ENCODE measurements at regions not wholly inside any gene's neighbourhood (a gene's known extent, or its start where the extent isn't known, plus 50 kb on each side); places are given as distances from the start of the nearest gene placed in this dataset.

DNA sequence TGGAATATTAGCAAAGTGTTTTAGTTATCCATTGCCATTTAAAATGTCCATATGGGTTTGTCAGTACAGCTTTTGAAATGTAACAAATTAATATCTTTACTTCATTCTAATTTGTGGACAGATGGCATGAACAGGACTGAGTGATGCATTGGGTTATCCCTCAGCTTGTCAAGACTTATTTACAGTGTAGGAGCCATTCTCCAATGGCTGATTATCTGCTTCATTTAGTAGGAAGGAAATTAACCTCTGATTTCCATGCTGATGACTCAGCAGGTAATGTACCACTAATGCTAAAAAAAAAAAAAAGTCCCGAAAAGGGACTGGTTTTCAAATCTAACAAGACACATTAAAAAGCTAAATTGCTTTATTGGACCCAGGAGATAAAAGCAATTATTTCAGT is 1149.0 kb upstream of the USP15 start:
- Histone ChIP-seq H3K4me1 (ENCODE audit: insufficient read depth, low read length) (no peaks in the 10 kb centered on the region), H3K27me3 (ENCODE audit: insufficient read depth, low read length, poor library complexity, severe bottlenecking) (no peaks in the 10 kb centered on the region), H3K9me3 (ENCODE audit: low read length) (no peaks in the 10 kb centered on the region), H3K27ac (ENCODE audit: low read depth, low read length) (no peak overlapping the region), H3K36me3 (ENCODE audit: insufficient read depth, low read length) (no peaks in the 10 kb centered on the region), H3K4me3 (ENCODE audit: low read length) (no peak overlapping the region)
- Mint-ChIP-seq H3K27ac (no peak overlapping the region), H3K36me3 (no peaks in the 10 kb centered on the region), H3K9me3 (peaks cover 6 to 27% (median 15%) of the 10 kb centered on the region in 5 donors), H3K4me3 (no peak overlapping the region), H3K27me3 (no peaks in the 10 kb centered on the region), H3K4me1 (no peaks in the 10 kb centered on the region)
- ChIA-PET CTCF (no interaction called here), POLR2A (no interaction called here)
- no peak for DNase-seq

DNA sequence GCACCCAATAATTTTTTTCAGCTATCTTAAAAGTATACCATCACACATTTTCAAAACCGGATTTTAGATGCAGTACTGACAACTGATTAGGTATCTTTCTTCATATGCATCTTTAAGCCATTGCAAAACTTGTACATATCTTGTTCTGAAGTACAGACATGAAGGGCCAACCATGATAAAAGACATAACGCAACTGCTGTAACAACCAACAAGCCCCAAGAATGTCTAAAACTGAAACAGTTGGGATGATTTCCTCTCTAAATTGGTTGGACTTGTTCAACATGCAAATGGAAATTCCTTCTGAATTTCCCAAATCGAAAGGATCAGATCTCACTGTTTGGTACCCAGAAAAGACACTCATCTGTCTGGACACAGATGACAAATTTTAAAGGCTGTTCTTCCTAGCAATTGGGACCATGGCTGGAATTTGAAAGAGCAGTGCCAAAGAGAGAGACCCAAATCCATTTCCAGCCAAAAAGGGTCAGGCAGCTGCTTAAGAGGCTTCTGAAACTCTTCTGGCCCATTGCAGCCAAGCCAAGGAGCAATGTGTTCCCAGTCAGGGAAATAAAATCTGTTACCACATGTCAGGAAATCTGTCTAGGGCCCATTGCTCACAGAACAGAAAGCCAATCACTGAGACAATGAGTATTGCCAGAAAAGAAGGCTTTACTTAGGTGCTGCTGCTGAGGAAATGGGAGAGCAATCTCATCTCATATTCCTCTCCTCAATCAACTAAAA is 1122.4 kb upstream of the USP15 start:
- H3K27me3 ChIP-seq (ENCODE audit: insufficient read depth, low read length, poor library complexity, severe bottlenecking): no peaks in the 10 kb centered on the region
- CTCF ChIA-PET: no interaction called here

DNA sequence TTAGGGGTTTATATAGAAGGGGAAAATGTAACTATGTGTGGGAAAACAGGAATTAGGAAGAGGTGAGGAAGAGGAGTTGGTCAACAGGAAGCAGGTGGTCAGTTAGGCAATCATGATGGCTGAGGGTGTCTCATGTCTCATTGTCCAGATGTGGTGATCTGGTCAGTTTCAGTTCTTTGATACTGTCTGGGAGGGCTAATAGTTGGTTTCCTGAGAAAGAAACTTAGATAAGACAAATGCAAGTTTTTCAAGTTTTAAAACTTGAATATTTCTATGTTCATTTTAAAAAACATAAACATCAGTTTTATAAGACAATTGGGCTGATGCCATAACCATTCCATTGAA is 1121.8 kb upstream of the USP15 start:
- peaks cover 0 to 10% (median 6%) of the 10 kb centered on the region in 5 donors for H3K9me3 Mint-ChIP-seq
- Histone ChIP-seq H3K36me3 (ENCODE audit: insufficient read depth, low read length) (no peaks in the 10 kb centered on the region), H3K4me1 (ENCODE audit: insufficient read depth, low read length) (no peaks in the 10 kb centered on the region), H3K4me3 (ENCODE audit: low read length) (no peak overlapping the region), H3K27ac (ENCODE audit: low read depth, low read length) (no peak overlapping the region), H3K9me3 (ENCODE audit: low read length) (no peaks in the 10 kb centered on the region), H3K27me3 (ENCODE audit: insufficient read depth, low read length, poor library complexity, severe bottlenecking) (no peaks in the 10 kb centered on the region)
- CTCF ChIA-PET: no interaction called here
- POLR2A ChIA-PET: no interaction called here
- no peak overlapping the region for H3K27ac Mint-ChIP-seq
- no peaks in the 10 kb centered on the region for H3K36me3 Mint-ChIP-seq
- H3K4me1 Mint-ChIP-seq: no peaks in the 10 kb centered on the region
- H3K4me3 Mint-ChIP-seq: no peak overlapping the region
- no peak for DNase-seq
- no peaks in the 10 kb centered on the region for H3K27me3 Mint-ChIP-seq

More for the DNA sequence above, 1122.4 kb upstream of the USP15 start:
- no peaks in the 10 kb centered on the region for H3K27me3 Mint-ChIP-seq
- Histone ChIP-seq H3K27ac (ENCODE audit: low read depth, low read length) (no peak overlapping the region), H3K4me3 (ENCODE audit: low read length) (no peak overlapping the region), H3K36me3 (ENCODE audit: insufficient read depth, low read length) (no peaks in the 10 kb centered on the region), H3K9me3 (ENCODE audit: low read length) (no peaks in the 10 kb centered on the region), H3K4me1 (ENCODE audit: insufficient read depth, low read length) (no peaks in the 10 kb centered on the region)
- POLR2A ChIA-PET: no interaction called here
- no peak overlapping the region for H3K4me3 Mint-ChIP-seq
- H3K36me3 Mint-ChIP-seq: no peaks in the 10 kb centered on the region
- no peaks in the 10 kb centered on the region for H3K4me1 Mint-ChIP-seq
- H3K27ac Mint-ChIP-seq: no peak overlapping the region
- peaks cover 0 to 9% (median 6%) of the 10 kb centered on the region in 5 donors for H3K9me3 Mint-ChIP-seq
- DNase-seq: no peak

DNA sequence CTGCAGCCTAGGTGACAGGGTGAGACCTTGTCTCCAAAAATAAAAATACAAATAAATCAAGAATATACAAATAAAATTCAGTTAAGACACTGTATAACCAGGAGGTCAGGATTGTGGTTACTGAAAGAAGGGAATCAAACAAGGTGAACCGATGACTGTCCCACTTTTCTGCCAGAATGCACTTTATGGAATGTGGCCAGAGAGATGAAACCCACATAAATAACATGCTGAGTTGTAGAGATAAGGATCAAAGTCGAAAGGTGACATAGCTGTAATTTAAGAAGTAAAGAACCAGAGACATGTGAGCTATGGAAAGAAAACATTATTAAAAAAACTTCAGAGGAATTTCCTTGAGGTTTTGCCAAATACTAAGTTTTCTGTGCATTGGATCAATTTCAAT is 1098.2 kb upstream of the USP15 start:
- Histone ChIP-seq H3K27me3 (ENCODE audit: insufficient read depth, low read length, poor library complexity, severe bottlenecking) (no peaks in the 10 kb centered on the region), H3K4me1 (ENCODE audit: insufficient read depth, low read length) (no peaks in the 10 kb centered on the region), H3K27ac (ENCODE audit: low read depth, low read length) (no peak overlapping the region), H3K4me3 (ENCODE audit: low read length) (no peak overlapping the region), H3K36me3 (ENCODE audit: insufficient read depth, low read length) (no peaks in the 10 kb centered on the region), H3K9me3 (ENCODE audit: low read length) (no peaks in the 10 kb centered on the region)
- Mint-ChIP-seq H3K27ac (no peak overlapping the region), H3K4me3 (no peak overlapping the region), H3K4me1 (no peaks in the 10 kb centered on the region), H3K36me3 (no peaks in the 10 kb centered on the region), H3K27me3 (peaks cover 0 to 2% of the 10 kb centered on the region in 2 donors), H3K9me3 (peaks cover 9 to 32% (median 9%) of the 10 kb centered on the region in 5 donors)
- ChIA-PET CTCF (no interaction called here), POLR2A (no interaction called here)
- DNase-seq: no peak

DNA sequence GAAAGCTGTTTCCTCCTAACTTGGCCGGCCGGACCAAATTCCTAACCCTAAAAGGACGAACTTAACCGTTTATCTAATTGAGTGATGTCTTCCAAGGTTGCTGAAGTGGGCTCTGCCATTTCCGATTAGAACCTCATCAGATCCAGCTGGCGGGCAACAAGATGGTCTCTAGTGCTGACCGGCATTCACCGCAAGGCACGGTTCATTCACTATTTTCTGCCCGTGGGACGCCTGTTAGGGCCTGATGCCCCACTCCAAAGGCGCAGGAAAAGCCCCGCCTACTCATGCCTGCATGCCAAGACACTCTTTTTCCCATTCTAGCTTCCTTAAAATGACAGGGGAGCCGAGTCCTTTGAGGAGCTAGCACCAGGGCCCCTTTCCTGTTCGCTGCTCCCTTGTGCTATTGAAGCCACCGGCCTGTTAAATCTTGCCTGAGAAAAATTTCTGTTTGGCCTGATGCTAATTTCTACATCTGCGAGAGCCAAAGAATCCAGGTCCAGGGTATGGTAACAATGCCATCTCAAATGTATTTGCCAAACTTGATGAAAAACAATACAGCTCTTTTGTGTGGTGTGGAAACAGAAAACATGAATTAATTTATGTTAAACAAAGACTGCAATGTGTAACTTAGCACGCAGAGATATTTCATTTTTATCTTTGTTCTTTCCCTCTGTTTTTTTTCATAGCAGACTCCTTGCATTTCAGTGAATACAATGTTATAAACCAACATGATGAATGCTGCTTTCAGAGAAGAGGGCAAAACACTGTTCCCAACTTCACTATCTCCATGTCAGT is 1071.2 kb upstream of the USP15 start:
- Mint-ChIP-seq H3K36me3 (no peaks in the 10 kb centered on the region), H3K27me3 (no peaks in the 10 kb centered on the region), H3K27ac (no peak overlapping the region), H3K9me3 (peaks cover 0 to 19% (median 7%) of the 10 kb centered on the region in 5 donors), H3K4me3 (no peak overlapping the region), H3K4me1 (no peaks in the 10 kb centered on the region)
- H3K4me1 ChIP-seq (ENCODE audit: insufficient read depth, low read length): no peaks in the 10 kb centered on the region
- POLR2A ChIA-PET: no interaction called here
- no peaks in the 10 kb centered on the region for H3K36me3 ChIP-seq (ENCODE audit: insufficient read depth, low read length)
- no peaks in the 10 kb centered on the region for H3K27me3 ChIP-seq (ENCODE audit: insufficient read depth, low read length, poor library complexity, severe bottlenecking)
- no peaks in the 10 kb centered on the region for H3K9me3 ChIP-seq (ENCODE audit: low read length)
- no peak overlapping the region for H3K4me3 ChIP-seq (ENCODE audit: low read length)
- H3K27ac ChIP-seq (ENCODE audit: low read depth, low read length): no peak overlapping the region
- CTCF ChIA-PET: no interaction called here
- no peak for DNase-seq

DNA sequence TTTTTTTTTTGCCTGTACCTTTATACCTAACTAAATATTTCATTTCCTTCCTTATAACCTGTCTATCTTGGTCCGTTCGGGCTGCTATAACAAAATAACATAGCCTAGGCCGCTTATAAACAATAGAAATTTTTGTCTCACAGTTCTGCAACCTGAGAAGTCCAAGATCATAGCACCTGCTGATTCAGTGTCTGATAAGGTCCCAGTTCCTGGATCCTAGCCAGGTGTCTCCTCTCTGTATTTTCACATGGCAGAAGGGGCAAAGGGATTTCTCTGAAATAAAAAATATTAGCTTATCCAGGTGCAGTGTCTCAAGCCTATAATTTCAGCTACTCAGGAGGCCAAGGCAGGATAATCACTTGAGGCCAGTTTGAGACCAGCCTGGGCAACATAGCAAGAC is 1046.6 kb upstream of the USP15 start:
- H3K9me3 ChIP-seq (ENCODE audit: low read length): no peaks in the 10 kb centered on the region
- H3K27me3 ChIP-seq (ENCODE audit: insufficient read depth, low read length, poor library complexity, severe bottlenecking): no peaks in the 10 kb centered on the region
- Mint-ChIP-seq H3K27ac (no peak overlapping the region), H3K36me3 (no peaks in the 10 kb centered on the region), H3K9me3 (peaks cover 0 to 30% (median 5%) of the 10 kb centered on the region in 5 donors), H3K4me1 (no peaks in the 10 kb centered on the region), H3K27me3 (no peaks in the 10 kb centered on the region), H3K4me3 (no peak overlapping the region)
- H3K36me3 ChIP-seq (ENCODE audit: insufficient read depth, low read length): no peaks in the 10 kb centered on the region
- H3K4me3 ChIP-seq (ENCODE audit: low read length): no peak overlapping the region
- H3K4me1 ChIP-seq (ENCODE audit: insufficient read depth, low read length): no peaks in the 10 kb centered on the region
- DNase-seq: no peak
- CTCF ChIA-PET: no interaction called here
- POLR2A ChIA-PET: no interaction called here
- H3K27ac ChIP-seq (ENCODE audit: low read depth, low read length): no peak overlapping the region

DNA sequence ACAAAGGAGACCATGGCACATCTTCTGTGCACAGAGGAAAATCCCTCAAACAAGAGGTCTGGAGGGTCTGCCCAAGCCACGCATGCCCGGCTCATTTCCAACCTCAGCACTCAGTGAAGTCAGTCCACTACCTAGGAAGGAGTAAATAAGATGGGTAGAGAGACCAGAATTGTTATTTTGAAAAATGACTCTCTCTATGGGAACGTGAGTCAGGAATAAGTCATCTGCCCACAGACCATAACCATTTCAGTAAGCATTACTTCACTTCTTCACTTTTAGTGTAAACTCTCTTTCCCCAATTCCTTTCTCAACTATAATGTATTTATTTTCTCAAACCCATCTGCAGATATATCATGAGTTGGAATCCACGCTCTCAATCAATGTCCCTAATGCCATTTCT is 1039.9 kb upstream of the USP15 start:
- no peaks in the 10 kb centered on the region for H3K9me3 ChIP-seq (ENCODE audit: low read length)
- Mint-ChIP-seq H3K9me3 (peaks cover 3 to 29% (median 9%) of the 10 kb centered on the region in 5 donors), H3K36me3 (no peaks in the 10 kb centered on the region), H3K4me1 (no peaks in the 10 kb centered on the region), H3K27ac (no peak overlapping the region), H3K27me3 (no peaks in the 10 kb centered on the region), H3K4me3 (no peak overlapping the region)
- no peaks in the 10 kb centered on the region for H3K36me3 ChIP-seq (ENCODE audit: insufficient read depth, low read length)
- no peaks in the 10 kb centered on the region for H3K27me3 ChIP-seq (ENCODE audit: insufficient read depth, low read length, poor library complexity, severe bottlenecking)
- no peak for DNase-seq
- ChIA-PET POLR2A (no interaction called here), CTCF (no interaction called here)
- no peaks in the 10 kb centered on the region for H3K4me1 ChIP-seq (ENCODE audit: insufficient read depth, low read length)
- no peak overlapping the region for H3K27ac ChIP-seq (ENCODE audit: low read depth, low read length)
- no peak overlapping the region for H3K4me3 ChIP-seq (ENCODE audit: low read length)

DNA sequence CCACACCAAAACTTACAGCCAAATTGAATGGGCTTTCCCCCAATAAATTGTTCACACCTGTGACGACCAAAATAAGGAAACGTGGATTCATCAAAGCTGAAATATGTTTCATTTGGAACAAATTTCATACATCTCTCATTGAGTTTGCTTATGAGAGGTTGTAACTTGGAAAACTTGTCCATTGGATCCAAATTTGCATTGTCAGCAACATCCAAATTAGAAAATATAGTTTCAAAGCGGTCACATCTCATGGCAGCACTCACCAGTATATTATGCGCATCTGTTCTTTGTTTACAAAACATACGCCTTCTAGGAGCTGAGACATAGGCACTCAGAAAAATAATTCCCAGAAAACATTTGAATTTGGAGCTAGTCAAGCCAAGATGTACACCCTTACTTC is 1028.2 kb upstream of the USP15 start:
- Histone ChIP-seq H3K27me3 (ENCODE audit: insufficient read depth, low read length, poor library complexity, severe bottlenecking) (no peaks in the 10 kb centered on the region), H3K9me3 (ENCODE audit: low read length) (no peaks in the 10 kb centered on the region), H3K27ac (ENCODE audit: low read depth, low read length) (no peak overlapping the region), H3K4me1 (ENCODE audit: insufficient read depth, low read length) (no peaks in the 10 kb centered on the region), H3K4me3 (ENCODE audit: low read length) (no peak overlapping the region), H3K36me3 (ENCODE audit: insufficient read depth, low read length) (no peaks in the 10 kb centered on the region)
- Mint-ChIP-seq H3K36me3 (no peaks in the 10 kb centered on the region), H3K9me3 (peaks cover 5 to 34% (median 15%) of the 10 kb centered on the region in 5 donors), H3K27ac (no peak overlapping the region), H3K4me1 (no peaks in the 10 kb centered on the region), H3K27me3 (no peaks in the 10 kb centered on the region), H3K4me3 (no peak overlapping the region)
- ChIA-PET CTCF (no interaction called here), POLR2A (no interaction called here)
- DNase-seq: no peak

All from CD8-positive, alpha-beta memory T cell (primary cell).